HepG2 (cell line): ENCODE measurements at regions not wholly inside any gene's neighbourhood (a gene's known extent, or its start where the extent isn't known, plus 50 kb on each side); places are given as distances from the start of the nearest gene placed in this dataset.

ENCODE experiments used
- ATAC-seq: fragments of 200-7000 bp; cut with Tn5 transposase; 3 replicates; pipeline ENCODE4 v1.9.1; 2020; ENCODE audit warnings: mild to moderate bottlenecking, moderate library complexity
- BruUV-seq: library from RNA; stranded (reverse); fragments of 400-500 nt; replicated peaks from 2 replicates; lab custom pipeline; 2021; lab: Mats Ljungman, UMichigan
- CTCF ChIA-PET: fragments of 300-600 bp; formaldehyde crosslinking; extraction: SDS; loops from one replicate; lab custom pipeline; 2021; ENCODE audit warnings: low total read pairs, inconsistent platforms, low intra/inter-chr PET ratio; lab: Yijun Ruan, JAX
- POLR2A ChIA-PET: fragments of 350-600 bp; sonication (Branson Sonifier 250); formaldehyde crosslinking; loops from one replicate; lab custom pipeline; 2020; ENCODE audit warnings: antibody characterized with exemption, inconsistent platforms; lab: Yijun Ruan, JAX
- DNase-seq: peaks from one replicate; pipeline ENCODE4 v3.0.0-alpha.2; 2015; ENCODE audit warnings: low spot score
- FAIRE-seq: peaks from 3 replicates; lab custom pipeline; 2011; peaks lifted over from hg19 to GRCh38; lab: Jason Lieb, UNC
- H2AFZ ChIP-seq: one replicate; pipeline ENCODE4 v1.6.1; 2011; ENCODE audit warnings: low read length, inconsistent platforms
- H3K27ac ChIP-seq: fragments of 300-600 bp; 3 replicates; pipeline ENCODE4 v1.8.0; 2011; ENCODE audit warnings: mixed run types, mild to moderate bottlenecking, mixed read lengths, low read length, inconsistent platforms; ENCODE audit not compliant: insufficient read depth; ENCODE audit errors: extremely low read length
- H3K27me3 ChIP-seq, 2 experiments: fragments of 200-600 bp in 1 of 2; 2 replicates in 1 of 2; 3 replicates in 1 of 2; pipeline versions ENCODE4 v1.6.0 to v1.8.0; 2011; ENCODE audit warnings: low read length in 2 of 2, mild to moderate bottlenecking in 2 of 2, moderate library complexity in 2 of 2, inconsistent platforms in 1 of 2; ENCODE audit not compliant: insufficient read depth in 2 of 2, control insufficient read depth in 1 of 2
- H3K36me3 ChIP-seq, 2 experiments: fragments of 200-600 bp in 1 of 2; replicated peaks in 1 of 2; 2 replicates in 1 of 2; 3 replicates in 1 of 2; pipeline versions ENCODE4 v1.5.1 to v1.8.0; 2011; ENCODE audit warnings: low read length in 2 of 2, inconsistent platforms in 1 of 2; ENCODE audit not compliant: insufficient read depth in 2 of 2, control insufficient read depth in 1 of 2
- H3K4me1 ChIP-seq: 2 replicates; pipeline ENCODE4 v1.5.1; 2012; ENCODE audit warnings: low read length, inconsistent platforms; ENCODE audit not compliant: insufficient read depth
- H3K4me2 ChIP-seq: 2 replicates; pipeline ENCODE4 v1.6.0; 2011; ENCODE audit warnings: low read depth, low read length, inconsistent platforms
- H3K4me3 ChIP-seq, 3 experiments: fragments of 200-600 bp in 1 of 3; sonication (generic), shearing (Covaris generic) in 1 of 3; replicated peaks in 1 of 3; 2 replicates each; pipeline ENCODE4 v1.5.1; 2011 to 2016; ENCODE audit warnings: low read length in 3 of 3, inconsistent platforms in 2 of 3, low read depth in 2 of 3, mild to moderate bottlenecking in 2 of 3, control low read depth in 1 of 3, mixed read lengths in 1 of 3; ENCODE audit not compliant: insufficient read depth in 1 of 3
- H3K79me2 ChIP-seq: one replicate; pipeline ENCODE4 v1.6.1; 2011; ENCODE audit warnings: low read length, inconsistent platforms; ENCODE audit not compliant: insufficient read depth
- H3K9ac ChIP-seq: 2 replicates; pipeline ENCODE4 v1.6.0; 2011; ENCODE audit warnings: mild to moderate bottlenecking, low read depth, low read length, inconsistent platforms; ENCODE audit not compliant: insufficient read depth
- H3K9me3 ChIP-seq: 2 replicates; pipeline ENCODE4 v1.5.1; 2012; ENCODE audit warnings: mild to moderate bottlenecking, low read length
- H4K20me1 ChIP-seq: 2 replicates; pipeline ENCODE4 v1.6.0; 2011; ENCODE audit warnings: inconsistent platforms, mild to moderate bottlenecking, low read length, moderate library complexity; ENCODE audit not compliant: insufficient read depth
- GABPB1 ChIP-seq: IDR thresholded peaks from 2 replicates; pipeline ENCODE4 v1.6.1; 2016; ENCODE audit warnings: mild to moderate bottlenecking, missing genetic modification reagents, moderate library complexity, missing compliant biosample characterization
- KDM6A ChIP-seq: IDR thresholded peaks from 2 replicates; pipeline ENCODE4 v1.6.1; 2016; ENCODE audit warnings: low read depth
- MEIS1 ChIP-seq: sonication (generic); formaldehyde crosslinking; IDR thresholded peaks from 2 replicates; pipeline ENCODE4 v1.9.0; 2021; ENCODE audit warnings: mild to moderate bottlenecking, missing genetic modification reagents, moderate library complexity, borderline replicate concordance
- SRSF4 ChIP-seq: fragments of 200-400 bp; formaldehyde crosslinking; IDR thresholded peaks from one replicate; pipeline ENCODE4 v1.6.1; 2018; ENCODE audit warnings: mild to moderate bottlenecking, low read depth, low read length, moderate library complexity; ENCODE audit not compliant: poor library complexity, severe bottlenecking
- STAG1 ChIP-seq: sonication (generic); formaldehyde crosslinking; IDR thresholded peaks from 2 replicates; pipeline ENCODE4 v1.4.0; 2020; ENCODE audit warnings: missing genetic modification reagents
- TGIF2 ChIP-seq: IDR thresholded peaks from 2 replicates; pipeline ENCODE4 v1.6.1; 2016; ENCODE audit warnings: control low read depth, missing compliant biosample characterization
- USF2 ChIP-seq, 2 experiments: sonication (generic) in 1 of 2; formaldehyde crosslinking in 1 of 2; IDR thresholded peaks; 2 replicates each; pipeline versions ENCODE4 v1.5.1 to v1.6.1; 2011 to 2020; ENCODE audit warnings: borderline replicate concordance in 1 of 2, low read depth in 1 of 2, low read length in 1 of 2, mild to moderate bottlenecking in 1 of 2, missing genetic modification reagents in 1 of 2, moderate library complexity in 1 of 2
- ZNF121 ChIP-seq: sonication (generic); formaldehyde crosslinking; IDR thresholded peaks from 2 replicates; pipeline ENCODE4 v1.5.0; 2020; ENCODE audit warnings: mild to moderate bottlenecking, missing genetic modification reagents
- WGBS: methylation state at CpG from one replicate; pipeline ENCODE4 v1.1.6; 2017; ENCODE audit warnings: low lambda C conversion rate; 5-methylcytosine and 5-hydroxymethylcytosine counted together
- in situ Hi-C: cut with HindIII; loops from 2 replicates; pipeline ENCODE4 v1.10.0; 2017; ENCODE audit warnings: low pct_unique_long_range_greater_than_20kb; ENCODE audit not compliant: extremely low pct_ligation_motif_present
- intact Hi-C: fragments of 100-400 bp; cut with micrococcal nuclease; formaldehyde crosslinking; loops from one replicate; pipeline ENCODE4 v1.10.0; 2022; ENCODE audit not compliant: unreplicated experiment
- TF ChIP-seq, protein P1 (sequence below): sonication (generic); formaldehyde crosslinking; conservative IDR thresholded peaks from 2 replicates; pipeline ENCODE4 v1.8.0; 2022; ENCODE audit warnings: low read depth, missing genetic modification reagents
- TF ChIP-seq, protein P2 (sequence below): sonication (generic); formaldehyde crosslinking; IDR thresholded peaks from 2 replicates; pipeline ENCODE4 v1.5.1; 2020; ENCODE audit warnings: mild to moderate bottlenecking, missing genetic modification reagents, borderline replicate concordance
- TF ChIP-seq, protein P3 (sequence below): sonication (generic); formaldehyde crosslinking; conservative IDR thresholded peaks from 2 replicates; pipeline ENCODE4 v1.8.0; 2022; ENCODE audit warnings: mild to moderate bottlenecking, moderate library complexity, missing genetic modification reagents

GRCh38 chr3:81416812-81417211, 344.6 kb downstream of the GBE1 start:
- ChIA-PET CTCF (no interaction called here), POLR2A (no interaction called here)
- Histone ChIP-seq H2AFZ (no peak overlapping the region), H3K4me2 (no peak overlapping the region), H3K4me1 (no peaks in the 10 kb centered on the region)
- BruUV-seq: no TSS peak
- WGBS: 18% methylated on average over 2 of the region's 2 CpGs
- in situ Hi-C loops: no loop called here
- TF ChIP-seq, protein P1, sequence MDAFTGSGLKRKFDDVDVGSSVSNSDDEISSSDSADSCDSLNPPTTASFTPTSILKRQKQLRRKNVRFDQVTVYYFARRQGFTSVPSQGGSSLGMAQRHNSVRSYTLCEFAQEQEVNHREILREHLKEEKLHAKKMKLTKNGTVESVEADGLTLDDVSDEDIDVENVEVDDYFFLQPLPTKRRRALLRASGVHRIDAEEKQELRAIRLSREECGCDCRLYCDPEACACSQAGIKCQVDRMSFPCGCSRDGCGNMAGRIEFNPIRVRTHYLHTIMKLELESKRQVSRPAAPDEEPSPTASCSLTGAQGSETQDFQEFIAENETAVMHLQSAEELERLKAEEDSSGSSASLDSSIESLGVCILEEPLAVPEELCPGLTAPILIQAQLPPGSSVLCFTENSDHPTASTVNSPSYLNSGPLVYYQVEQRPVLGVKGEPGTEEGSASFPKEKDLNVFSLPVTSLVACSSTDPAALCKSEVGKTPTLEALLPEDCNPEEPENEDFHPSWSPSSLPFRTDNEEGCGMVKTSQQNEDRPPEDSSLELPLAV (CRISPR knock-in tag): no peak
- no peak for TF ChIP-seq ZNF121 (CRISPR knock-in tag)
- TF ChIP-seq, all 625 proteins: peak for 0
- Histone ChIP-seq H3K27ac (no peak overlapping the region), H3K4me3 (no peak overlapping the region), H4K20me1 (no peaks in the 10 kb centered on the region), H3K27me3 (no peaks in the 10 kb centered on the region), H3K9me3 (no peaks in the 10 kb centered on the region), H3K79me2 (no peaks in the 10 kb centered on the region), H3K9ac (no peak overlapping the region), H3K36me3 (no peaks in the 10 kb centered on the region)
- no peak for DNase-seq
- intact Hi-C loops: loop anchor here (5.0 kb wide), 2 partner anchors 225 to 715 kb away; no protein-coding TSS in a partner anchor
- FAIRE-seq: no peak
- no peak for ATAC-seq

- FAIRE-seq (no peak), ATAC-seq (no peak), DNase-seq (no peak)
- H2AFZ ChIP-seq: no peak overlapping the region
- no peaks in the 10 kb centered on the region for H3K36me3 ChIP-seq
- H3K27ac ChIP-seq: no peak overlapping the region
- no peaks in the 10 kb centered on the region for H3K9me3 ChIP-seq
- intact Hi-C loops: no loop called here
- in situ Hi-C loops: no loop called here
- no peak overlapping the region for H3K4me2 ChIP-seq
- H3K4me1 ChIP-seq: no peaks in the 10 kb centered on the region
- POLR2A ChIA-PET: no interaction called here
- CTCF ChIA-PET: no interaction called here
- H3K27me3 ChIP-seq: no peaks in the 10 kb centered on the region
- 4% methylated on average over 1 of the region's 1 CpG for WGBS
- H4K20me1 ChIP-seq: no peaks in the 10 kb centered on the region
- no peaks in the 10 kb centered on the region for H3K79me2 ChIP-seq
- BruUV-seq: no TSS peak
- H3K9ac ChIP-seq: no peak overlapping the region
- no peak overlapping the region for H3K4me3 ChIP-seq
- TF ChIP-seq, protein P2, sequence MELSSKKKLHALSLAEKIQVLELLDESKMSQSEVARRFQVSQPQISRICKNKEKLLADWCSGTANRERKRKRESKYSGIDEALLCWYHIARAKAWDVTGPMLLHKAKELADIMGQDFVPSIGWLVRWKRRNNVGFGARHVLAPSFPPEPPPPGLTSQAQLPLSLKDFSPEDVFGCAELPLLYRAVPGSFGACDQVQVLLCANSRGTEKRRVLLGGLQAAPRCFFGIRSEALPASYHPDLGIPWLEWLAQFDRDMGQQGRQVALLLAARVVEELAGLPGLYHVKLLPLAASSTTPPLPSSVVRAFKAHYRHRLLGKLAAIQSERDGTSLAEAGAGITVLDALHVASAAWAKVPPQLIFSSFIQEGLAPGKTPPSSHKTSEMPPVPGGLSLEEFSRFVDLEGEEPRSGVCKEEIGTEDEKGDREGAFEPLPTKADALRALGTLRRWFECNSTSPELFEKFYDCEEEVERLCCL: no peak
- TF ChIP-seq TGIF2 (CRISPR knock-in tag) (no peak), KDM6A (no peak), MEIS1 (CRISPR knock-in tag) (no peak), USF2 (IDR thresholded peaks at IDR 0.05; ENCODE audit: low read depth, low read length) (no peak), USF2 (CRISPR knock-in tag; IDR thresholded peaks at IDR 0.05; ENCODE audit: borderline replicate concordance) (no peak), GABPB1 (no peak), SRSF4 (no peak), STAG1 (CRISPR knock-in tag) (no peak)
- TF ChIP-seq, protein P3, sequence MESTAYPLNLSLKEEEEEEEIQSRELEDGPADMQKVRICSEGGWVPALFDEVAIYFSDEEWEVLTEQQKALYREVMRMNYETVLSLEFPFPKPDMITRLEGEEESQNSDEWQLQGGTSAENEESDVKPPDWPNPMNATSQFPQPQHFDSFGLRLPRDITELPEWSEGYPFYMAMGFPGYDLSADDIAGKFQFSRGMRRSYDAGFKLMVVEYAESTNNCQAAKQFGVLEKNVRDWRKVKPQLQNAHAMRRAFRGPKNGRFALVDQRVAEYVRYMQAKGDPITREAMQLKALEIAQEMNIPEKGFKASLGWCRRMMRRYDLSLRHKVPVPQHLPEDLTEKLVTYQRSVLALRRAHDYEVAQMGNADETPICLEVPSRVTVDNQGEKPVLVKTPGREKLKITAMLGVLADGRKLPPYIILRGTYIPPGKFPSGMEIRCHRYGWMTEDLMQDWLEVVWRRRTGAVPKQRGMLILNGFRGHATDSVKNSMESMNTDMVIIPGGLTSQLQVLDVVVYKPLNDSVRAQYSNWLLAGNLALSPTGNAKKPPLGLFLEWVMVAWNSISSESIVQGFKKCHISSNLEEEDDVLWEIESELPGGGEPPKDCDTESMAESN (CRISPR knock-in tag): no peak
Measured at GRCh38 chr3:81406318-81406717, 355.1 kb downstream of the GBE1 start.
